HepG2 (cell line): ENCODE measurements at regions not wholly inside any gene's neighbourhood (a gene's known extent, or its start where the extent isn't known, plus 50 kb on each side); places are given as distances from the start of the nearest gene placed in this dataset.

ENCODE experiments used
- ARID5B ChIP-seq: IDR thresholded peaks from 2 replicates; pipeline ENCODE4 v1.4.0; 2020; ENCODE audit warnings: mild to moderate bottlenecking, missing genetic modification reagents
- GTF2F1 ChIP-seq: fragments of 150-350 bp; IDR thresholded peaks from 2 replicates; pipeline ENCODE4 v1.6.1; 2014; ENCODE audit warnings: low read length
- GZF1 ChIP-seq: sonication (generic); formaldehyde crosslinking; IDR thresholded peaks from 2 replicates; pipeline ENCODE4 v1.5.1; 2020; ENCODE audit warnings: mild to moderate bottlenecking, missing genetic modification reagents
- HHEX ChIP-seq: IDR thresholded peaks from 2 replicates; pipeline ENCODE4 v1.6.1; 2016; ENCODE audit warnings: control low read depth
- JUNB ChIP-seq: sonication (generic); formaldehyde crosslinking; IDR thresholded peaks from 2 replicates; pipeline ENCODE4 v1.8.0; 2022; ENCODE audit warnings: missing genetic modification reagents, mild to moderate bottlenecking, borderline replicate concordance
- ZNF362 ChIP-seq: sonication (generic); formaldehyde crosslinking; IDR thresholded peaks from 2 replicates; pipeline ENCODE4 v1.4.0; 2020; ENCODE audit warnings: missing genetic modification reagents, mild to moderate bottlenecking, borderline replicate concordance
- ZNF530 ChIP-seq: sonication (generic); formaldehyde crosslinking; IDR thresholded peaks from 2 replicates; pipeline ENCODE4 v1.5.0; 2020; ENCODE audit warnings: low read depth, mild to moderate bottlenecking, missing genetic modification reagents
- ZNF597 ChIP-seq: sonication (generic); formaldehyde crosslinking; IDR thresholded peaks from 2 replicates; pipeline ENCODE4 v1.5.0; 2020; ENCODE audit warnings: missing genetic modification reagents
- ZNF646 ChIP-seq: sonication (generic); formaldehyde crosslinking; IDR thresholded peaks from 2 replicates; pipeline ENCODE4 v1.9.0; 2021; ENCODE audit warnings: mild to moderate bottlenecking, missing genetic modification reagents

GRCh38 chr12:92289629-92290349 is 144.1 kb upstream of the BTG1 start (continued):
- TF ChIP-seq ZNF362 (CRISPR knock-in tag), result no peak
- no peak for TF ChIP-seq JUNB
- no peak for TF ChIP-seq HHEX (CRISPR knock-in tag)
- no peak for TF ChIP-seq GZF1 (CRISPR knock-in tag)
- TF ChIP-seq ARID5B, result no peak
- TF ChIP-seq ZNF530 (CRISPR knock-in tag), result no peak
- TF ChIP-seq GTF2F1, result no peak
- no peak for TF ChIP-seq ZNF646 (CRISPR knock-in tag)
- TF ChIP-seq ZNF597 (CRISPR knock-in tag), result no peak
